ENCODE measurements at regions not wholly inside any gene's neighbourhood (a gene's known extent, or its start where the extent isn't known, plus 50 kb on each side); places are given as distances from the start of the nearest gene placed in this dataset.
"Not testable (repeated sequence)": the region's sequence is repeated elsewhere in the genome, so short reads cannot be mapped to it uniquely, and the experiment has no call there.

DNA sequence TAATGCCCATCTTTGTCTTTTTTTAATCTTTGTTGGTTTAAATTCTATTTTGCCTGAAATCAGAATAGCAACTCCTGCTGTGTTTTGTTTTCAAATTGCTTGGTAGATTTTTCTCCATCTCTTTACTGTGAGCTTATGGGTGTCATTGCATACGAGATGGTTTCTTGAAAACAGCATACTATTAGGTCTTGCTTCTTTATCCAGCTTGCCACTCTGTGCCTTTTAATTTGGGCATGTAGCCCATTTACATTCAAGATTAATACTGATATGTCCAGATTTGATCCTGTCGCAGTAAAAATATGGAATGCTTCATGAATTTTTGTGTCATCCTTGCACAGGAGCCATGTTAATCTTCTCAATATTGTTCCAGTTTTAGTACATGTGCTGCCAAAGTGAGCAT, 316.6 kb downstream of the CGGBP1 start:
- no peak overlapping the region for H3K4ac ChIP-seq (ENCODE audit: low read depth, low read length)
- no peaks in the 10 kb centered on the region for H4K20me1 ChIP-seq (ENCODE audit: control insufficient read depth, insufficient read depth, insufficient read length)
- TF ChIP-seq, protein P1, sequence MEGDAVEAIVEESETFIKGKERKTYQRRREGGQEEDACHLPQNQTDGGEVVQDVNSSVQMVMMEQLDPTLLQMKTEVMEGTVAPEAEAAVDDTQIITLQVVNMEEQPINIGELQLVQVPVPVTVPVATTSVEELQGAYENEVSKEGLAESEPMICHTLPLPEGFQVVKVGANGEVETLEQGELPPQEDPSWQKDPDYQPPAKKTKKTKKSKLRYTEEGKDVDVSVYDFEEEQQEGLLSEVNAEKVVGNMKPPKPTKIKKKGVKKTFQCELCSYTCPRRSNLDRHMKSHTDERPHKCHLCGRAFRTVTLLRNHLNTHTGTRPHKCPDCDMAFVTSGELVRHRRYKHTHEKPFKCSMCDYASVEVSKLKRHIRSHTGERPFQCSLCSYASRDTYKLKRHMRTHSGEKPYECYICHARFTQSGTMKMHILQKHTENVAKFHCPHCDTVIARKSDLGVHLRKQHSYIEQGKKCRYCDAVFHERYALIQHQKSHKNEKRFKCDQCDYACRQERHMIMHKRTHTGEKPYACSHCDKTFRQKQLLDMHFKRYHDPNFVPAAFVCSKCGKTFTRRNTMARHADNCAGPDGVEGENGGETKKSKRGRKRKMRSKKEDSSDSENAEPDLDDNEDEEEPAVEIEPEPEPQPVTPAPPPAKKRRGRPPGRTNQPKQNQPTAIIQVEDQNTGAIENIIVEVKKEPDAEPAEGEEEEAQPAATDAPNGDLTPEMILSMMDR (conservative IDR thresholded peaks at IDR 0.05): no peak
- no peaks in the 10 kb centered on the region for H3K79me1 ChIP-seq (ENCODE audit: insufficient read depth, low read depth, low read length, poor library complexity, severe bottlenecking)
- H3K18ac ChIP-seq (ENCODE audit: insufficient read length, low read depth, low read length): no peak overlapping the region
- no peak overlapping the region for H3K9ac ChIP-seq (ENCODE audit: extremely low read depth, insufficient read length, low read length)
- no peak overlapping the region for H2BK120ac ChIP-seq (ENCODE audit: low read depth, low read length, poor library complexity, severe bottlenecking)
- no peak overlapping the region for H3K27ac Mint-ChIP-seq
- H2AFZ ChIP-seq (ENCODE audit: low read length): no peak overlapping the region
- no peaks in the 10 kb centered on the region for H3K4me1 ChIP-seq (ENCODE audit: insufficient read depth, low read length)
- H4K5ac ChIP-seq (ENCODE audit: insufficient read length, low read depth, low read length): no peak overlapping the region
- H2BK20ac ChIP-seq (ENCODE audit: low read depth, low read length, poor library complexity, severe bottlenecking): no peak overlapping the region
- H4K91ac ChIP-seq (ENCODE audit: insufficient read length, low read depth, low read length): no peak overlapping the region
- no peaks in the 10 kb centered on the region for H3K79me2 ChIP-seq (ENCODE audit: insufficient read depth, low read length)
- no peak overlapping the region for H3K27ac ChIP-seq (ENCODE audit: insufficient read length, low read depth, low read length)
- H4K8ac ChIP-seq (replicated peaks; ENCODE audit: insufficient read length, low read depth, low read length): no peak overlapping the region
- H3K4me3 Mint-ChIP-seq: no peak overlapping the region
- H3K23me2 ChIP-seq (ENCODE audit: insufficient read length, low read depth, low read length, poor library complexity, severe bottlenecking): no peaks in the 10 kb centered on the region
- no peak overlapping the region for H2BK15ac ChIP-seq (ENCODE audit: low read depth, low read length)
- H3K9me3 Mint-ChIP-seq: peaks cover 35 to 39% of the 10 kb centered on the region in 2 experiments
- H3K23ac ChIP-seq (ENCODE audit: insufficient read length, low read depth, low read length): no peak overlapping the region
- peaks cover 22% of the 10 kb centered on the region for H3K9me3 ChIP-seq (ENCODE audit: control insufficient read depth, low read depth, low read length)
- H2BK12ac ChIP-seq (ENCODE audit: insufficient read length, low read depth, low read length): no peak overlapping the region
- H3K56ac ChIP-seq (ENCODE audit: insufficient read length, low read depth, low read length): no peak overlapping the region
- DNase-seq: no peak
- peaks cover 2% of the 10 kb centered on the region; the same call in 1 of the 2 replicates for H3K27me3 Mint-ChIP-seq (ENCODE audit: low read depth)
- H3K4me1 Mint-ChIP-seq: peaks cover 15% of the 10 kb centered on the region in 2 experiments
- no peak overlapping the region for H2AK5ac ChIP-seq (ENCODE audit: insufficient read length, low read length)
- no peak overlapping the region for H3K14ac ChIP-seq (ENCODE audit: insufficient read depth, low read length)
- no peak overlapping the region for H3T11ph ChIP-seq (ENCODE audit: low read length)
- peaks cover 26 to 38% (median 30%) of the 10 kb centered on the region in 3 experiments for H3K36me3 Mint-ChIP-seq (ENCODE audit: insufficient read depth in 1 of 3, low read depth in 3 of 3)
- no peak overlapping the region for H2BK5ac ChIP-seq (ENCODE audit: insufficient read length, low read length)
- WGBS (ENCODE audit: extremely low coverage, insufficient read length, low lambda C conversion rate): no CpG with 5 or more reads among the region's 2 CpGs
- no peaks in the 10 kb centered on the region for H3K27me3 ChIP-seq (ENCODE audit: insufficient read depth, low read length)
- no peak overlapping the region for H3K4me2 ChIP-seq (ENCODE audit: insufficient read depth, insufficient read length, low read length)

DNA sequence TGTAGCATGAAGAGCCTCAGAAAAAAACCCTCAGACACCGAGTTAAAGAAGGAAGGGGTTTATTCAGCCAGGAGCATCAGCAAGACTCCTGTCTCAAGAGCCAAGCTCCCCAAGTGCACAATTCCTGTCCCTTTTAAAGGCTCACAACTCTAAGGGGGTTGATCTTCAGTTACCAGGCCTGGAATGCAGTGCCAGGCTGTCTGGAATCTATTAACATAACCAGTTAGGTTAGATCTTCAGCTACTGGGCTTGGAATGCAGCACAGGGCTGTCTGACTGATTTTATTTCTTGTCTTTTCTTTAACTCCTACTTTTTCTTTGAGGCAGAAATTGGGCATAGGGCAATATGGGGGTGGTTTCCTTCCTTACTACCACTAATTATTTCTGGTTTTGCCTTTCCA, 317.9 kb downstream of the CGGBP1 start:
- H3K27me3 ChIP-seq (ENCODE audit: insufficient read depth, low read length); H4K20me1 ChIP-seq (ENCODE audit: control insufficient read depth, insufficient read depth, insufficient read length); H4K91ac ChIP-seq (ENCODE audit: insufficient read length, low read depth, low read length); H2AFZ ChIP-seq (ENCODE audit: low read length); H3T11ph ChIP-seq (ENCODE audit: low read length); H3K4me3 Mint-ChIP-seq; H2BK15ac ChIP-seq (ENCODE audit: low read depth, low read length); H3K18ac ChIP-seq (ENCODE audit: insufficient read length, low read depth, low read length); H3K56ac ChIP-seq (ENCODE audit: insufficient read length, low read depth, low read length); H3K9ac ChIP-seq (ENCODE audit: extremely low read depth, insufficient read length, low read length); H3K4ac ChIP-seq (ENCODE audit: low read depth, low read length); DNase-seq; H2BK20ac ChIP-seq (ENCODE audit: low read depth, low read length, poor library complexity, severe bottlenecking); H3K14ac ChIP-seq (ENCODE audit: insufficient read depth, low read length); H2BK120ac ChIP-seq (ENCODE audit: low read depth, low read length, poor library complexity, severe bottlenecking); H3K23ac ChIP-seq (ENCODE audit: insufficient read length, low read depth, low read length); H2BK12ac ChIP-seq (ENCODE audit: insufficient read length, low read depth, low read length); H2AK5ac ChIP-seq (ENCODE audit: insufficient read length, low read length); H3K79me1 ChIP-seq (ENCODE audit: insufficient read depth, low read depth, low read length, poor library complexity, severe bottlenecking); H2BK5ac ChIP-seq (ENCODE audit: insufficient read length, low read length); H4K8ac ChIP-seq (replicated peaks; ENCODE audit: insufficient read length, low read depth, low read length); H4K5ac ChIP-seq (ENCODE audit: insufficient read length, low read depth, low read length); H3K4me2 ChIP-seq (ENCODE audit: insufficient read depth, insufficient read length, low read length); H3K27ac Mint-ChIP-seq; H3K4me1 ChIP-seq (ENCODE audit: insufficient read depth, low read length); H3K27ac ChIP-seq (ENCODE audit: insufficient read length, low read depth, low read length); H3K27me3 Mint-ChIP-seq (ENCODE audit: low read depth); H3K23me2 ChIP-seq (ENCODE audit: insufficient read length, low read depth, low read length, poor library complexity, severe bottlenecking); H3K79me2 ChIP-seq (ENCODE audit: insufficient read depth, low read length): not testable (repeated sequence)
- Mint-ChIP-seq H3K4me1 (peaks cover 15% of the 10 kb centered on the region in 2 experiments), H3K9me3 (peaks cover 35 to 43% of the 10 kb centered on the region in 2 experiments), H3K36me3 (ENCODE audit: insufficient read depth in 1 of 3, low read depth in 3 of 3) (peaks cover 26 to 38% (median 30%) of the 10 kb centered on the region in 3 experiments)
- WGBS (ENCODE audit: extremely low coverage, insufficient read length, low lambda C conversion rate): no CpG with 5 or more reads among the region's 1 CpG
- peaks cover 22% of the 10 kb centered on the region for H3K9me3 ChIP-seq (ENCODE audit: control insufficient read depth, low read depth, low read length)

Measured in H9 (cell line).